ENCODE measurements at regions not wholly inside any gene's neighbourhood (a gene's known extent, or its start where the extent isn't known, plus 50 kb on each side); places are given as distances from the start of the nearest gene placed in this dataset.

- no peak for DNase-seq (ENCODE audit: low spot score)
Measured at GRCh38 chr4:137076908-137077307, 455.4 kb downstream of the PCDH18 start.

- no peak for DNase-seq (ENCODE audit: low spot score)
Measured at GRCh38 chr4:137075586-137075985, 456.7 kb downstream of the PCDH18 start.

GRCh38 chr4:137070614-137071013 lies 461.7 kb downstream of the PCDH18 start:
- no peak for DNase-seq (ENCODE audit: low spot score)

GRCh38 chr4:137069473-137069872 lies 462.8 kb downstream of the PCDH18 start:
- DNase-seq (ENCODE audit: low spot score): no peak

- DNase-seq (ENCODE audit: low spot score): no peak
Measured at GRCh38 chr4:137067735-137068134, 464.6 kb downstream of the PCDH18 start.

GRCh38 chr4:137065311-137065710 lies 467.0 kb downstream of the PCDH18 start:
- no peak for DNase-seq (ENCODE audit: low spot score)

- DNase-seq (ENCODE audit: low spot score): no peak
Measured at GRCh38 chr4:137063961-137064360, 468.3 kb downstream of the PCDH18 start.

- no peak for DNase-seq (ENCODE audit: low spot score)
Measured at GRCh38 chr4:137043184-137043583, 489.1 kb downstream of the PCDH18 start.

- DNase-seq (ENCODE audit: low spot score): no peak
Measured at GRCh38 chr4:137039370-137039769, 492.9 kb downstream of the PCDH18 start.

GRCh38 chr4:137032222-137032621 lies 500.1 kb downstream of the PCDH18 start:
- DNase-seq (ENCODE audit: low spot score): no peak

- no peak for DNase-seq (ENCODE audit: low spot score)
Measured at GRCh38 chr4:137029026-137029425, 503.3 kb downstream of the PCDH18 start.

- DNase-seq (ENCODE audit: low spot score): no peak
Measured at GRCh38 chr4:137025484-137026059, 506.7 kb downstream of the PCDH18 start.

GRCh38 chr4:137015426-137016409 lies 516.6 kb downstream of the PCDH18 start:
- DNase-seq (ENCODE audit: low spot score): no peak

- no peak for DNase-seq (ENCODE audit: low spot score)
Measured at GRCh38 chr4:137000432-137000831, 531.9 kb downstream of the PCDH18 start.

GRCh38 chr4:136992032-136992431 lies 540.3 kb downstream of the PCDH18 start:
- DNase-seq (ENCODE audit: low spot score): no peak

- DNase-seq (ENCODE audit: low spot score): no peak
Measured at GRCh38 chr4:136985683-136986082, 546.6 kb downstream of the PCDH18 start.

GRCh38 chr4:136967069-136967468 lies 565.2 kb downstream of the PCDH18 start:
- DNase-seq (ENCODE audit: low spot score): no peak

- DNase-seq (ENCODE audit: low spot score): no peak
Measured at GRCh38 chr4:136965478-136965877, 566.8 kb downstream of the PCDH18 start.

GRCh38 chr4:136962868-136963267 lies 569.4 kb downstream of the PCDH18 start:
- no peak for DNase-seq (ENCODE audit: low spot score)

- no peak for DNase-seq (ENCODE audit: low spot score)
Measured at GRCh38 chr4:136946307-136946907, 585.9 kb downstream of the PCDH18 start.

GRCh38 chr4:136939781-136940180 lies 592.5 kb downstream of the PCDH18 start:
- DNase-seq (ENCODE audit: low spot score): no peak

- DNase-seq (ENCODE audit: low spot score): no peak
Measured at GRCh38 chr4:136935871-136936270, 596.4 kb downstream of the PCDH18 start.
